H9 (cell line): ENCODE measurements at regions not wholly inside any gene's neighbourhood (a gene's known extent, or its start where the extent isn't known, plus 50 kb on each side); places are given as distances from the start of the nearest gene placed in this dataset.

ENCODE experiments used
- DNase-seq: peaks from one replicate; pipeline ENCODE4 v3.0.0-alpha.2; 2017
- H2AFZ ChIP-seq: one replicate; pipeline ENCODE4 v1.6.1; 2013; ENCODE audit warnings: mild to moderate bottlenecking, low read length, control low read depth, moderate library complexity
- H2AK5ac ChIP-seq: 2 replicates; pipeline ENCODE4 v1.6.1; 2013; ENCODE audit warnings: low read length, control low read depth, mixed read lengths; ENCODE audit not compliant: insufficient read length
- H2BK120ac ChIP-seq: one replicate; pipeline ENCODE4 v1.6.1; 2013; ENCODE audit warnings: low read depth, mild to moderate bottlenecking, low read length, control low read depth, inconsistent platforms; ENCODE audit not compliant: poor library complexity, severe bottlenecking
- H2BK12ac ChIP-seq: 2 replicates; pipeline ENCODE4 v1.6.1; 2013; ENCODE audit warnings: low read length, control low read depth, mixed read lengths, low read depth; ENCODE audit not compliant: insufficient read length
- H2BK15ac ChIP-seq: 2 replicates; pipeline ENCODE4 v1.6.1; 2013; ENCODE audit warnings: low read depth, low read length, control low read depth
- H2BK20ac ChIP-seq: one replicate; pipeline ENCODE4 v1.6.1; 2013; ENCODE audit warnings: low read depth, mild to moderate bottlenecking, low read length, control low read depth, inconsistent platforms; ENCODE audit not compliant: poor library complexity, severe bottlenecking
- H2BK5ac ChIP-seq: 2 replicates; pipeline ENCODE4 v1.6.1; 2013; ENCODE audit warnings: low read length, control low read depth, mixed read lengths; ENCODE audit not compliant: insufficient read length
- H3K14ac ChIP-seq: 2 replicates; pipeline ENCODE4 v1.6.1; 2013; ENCODE audit warnings: low read length, control low read depth; ENCODE audit not compliant: insufficient read depth
- H3K18ac ChIP-seq: 2 replicates; pipeline ENCODE4 v1.6.1; 2013; ENCODE audit warnings: low read depth, mild to moderate bottlenecking, mixed read lengths, low read length, control low read depth; ENCODE audit not compliant: insufficient read length
- H3K23ac ChIP-seq: 2 replicates; pipeline ENCODE4 v1.6.1; 2013; ENCODE audit warnings: low read length, control low read depth, mixed read lengths, low read depth; ENCODE audit not compliant: insufficient read length
- H3K23me2 ChIP-seq: 2 replicates; pipeline ENCODE4 v1.6.1; 2013; ENCODE audit warnings: low read depth, mild to moderate bottlenecking, mixed read lengths, low read length, control low read depth; ENCODE audit not compliant: insufficient read length, poor library complexity, severe bottlenecking
- H3K27ac ChIP-seq: 2 replicates; pipeline ENCODE4 v1.5.1; 2013; ENCODE audit warnings: low read length, control low read depth, mixed read lengths, low read depth; ENCODE audit not compliant: insufficient read length
- H3K27me3 ChIP-seq: 2 replicates; pipeline ENCODE4 v1.6.1; 2013; ENCODE audit warnings: low read length, control low read depth, inconsistent platforms; ENCODE audit not compliant: insufficient read depth
- H3K4ac ChIP-seq: 2 replicates; pipeline ENCODE4 v1.6.1; 2013; ENCODE audit warnings: low read depth, mild to moderate bottlenecking, control low read depth, inconsistent platforms, low read length, moderate library complexity
- H3K4me1 ChIP-seq: 2 replicates; pipeline ENCODE4 v1.6.1; 2013; ENCODE audit warnings: low read length, control low read depth, inconsistent platforms; ENCODE audit not compliant: insufficient read depth
- H3K4me2 ChIP-seq: 2 replicates; pipeline ENCODE4 v1.6.1; 2013; ENCODE audit warnings: low read length, control low read depth, mixed read lengths; ENCODE audit not compliant: insufficient read length, insufficient read depth
- H3K56ac ChIP-seq: 2 replicates; pipeline ENCODE4 v1.6.1; 2013; ENCODE audit warnings: low read depth, mild to moderate bottlenecking, mixed read lengths, low read length, control low read depth; ENCODE audit not compliant: insufficient read length
- H3K79me1 ChIP-seq: 2 replicates; pipeline ENCODE4 v1.6.1; 2013; ENCODE audit warnings: low read depth, mild to moderate bottlenecking, moderate library complexity, low read length, control low read depth, inconsistent platforms; ENCODE audit not compliant: insufficient read depth, poor library complexity, severe bottlenecking
- H3K79me2 ChIP-seq: 2 replicates; pipeline ENCODE4 v1.6.1; 2013; ENCODE audit warnings: low read length, control low read depth, inconsistent platforms; ENCODE audit not compliant: insufficient read depth
- H3K9ac ChIP-seq: 2 replicates; pipeline ENCODE4 v1.6.1; 2013; ENCODE audit warnings: low read length, control low read depth, mixed read lengths; ENCODE audit not compliant: insufficient read length; ENCODE audit errors: extremely low read depth
- H3K9me3 ChIP-seq: one replicate; pipeline ENCODE4 v1.6.1; 2013; ENCODE audit warnings: low read depth, low read length, inconsistent platforms; ENCODE audit not compliant: control insufficient read depth
- H3T11ph ChIP-seq: one replicate; pipeline ENCODE4 v1.6.1; 2013; ENCODE audit warnings: mild to moderate bottlenecking, low read length, control low read depth, inconsistent platforms
- H4K20me1 ChIP-seq: one replicate; pipeline ENCODE4 v1.6.1; 2013; ENCODE audit not compliant: control insufficient read depth, insufficient read length, insufficient read depth
- H4K5ac ChIP-seq: 2 replicates; pipeline ENCODE4 v1.6.1; 2013; ENCODE audit warnings: low read depth, mild to moderate bottlenecking, mixed read lengths, low read length, control low read depth; ENCODE audit not compliant: insufficient read length
- H4K8ac ChIP-seq: replicated peaks from 2 replicates; pipeline ENCODE4 v1.6.1; 2013; ENCODE audit warnings: low read length, control low read depth, mixed read lengths, low read depth; ENCODE audit not compliant: insufficient read length
- H4K91ac ChIP-seq: 2 replicates; pipeline ENCODE4 v1.6.1; 2013; ENCODE audit warnings: low read depth, mild to moderate bottlenecking, moderate library complexity, mixed read lengths, low read length, control low read depth; ENCODE audit not compliant: insufficient read length
- H3K27ac Mint-ChIP-seq, 3 experiments: 2 replicates in 2 of 3; 3 replicates in 1 of 3; pipeline ENCODE4 v1.8.0; 2020 to 2021; ENCODE audit warnings: mixed read lengths in 3 of 3, mild to moderate bottlenecking in 1 of 3, moderate library complexity in 1 of 3
- H3K27me3 Mint-ChIP-seq: 2 replicates; pipeline ENCODE4 v1.8.0; 2021; ENCODE audit warnings: low read depth, mild to moderate bottlenecking, moderate library complexity, mixed read lengths
- H3K36me3 Mint-ChIP-seq, 3 experiments: 2 replicates in 2 of 3; 3 replicates in 1 of 3; pipeline ENCODE4 v1.8.0; 2020 to 2021; ENCODE audit warnings: low read depth in 3 of 3, mixed read lengths in 3 of 3; ENCODE audit not compliant: insufficient read depth in 1 of 3
- H3K4me1 Mint-ChIP-seq, 2 experiments: 2 replicates each; pipeline ENCODE4 v1.8.0; 2020; ENCODE audit warnings: mixed read lengths in 2 of 2
- H3K4me3 Mint-ChIP-seq, 2 experiments: 2 replicates in 1 of 2; 3 replicates in 1 of 2; pipeline ENCODE4 v1.8.0; 2020 to 2021; ENCODE audit warnings: mild to moderate bottlenecking in 2 of 2, mixed read lengths in 2 of 2, moderate library complexity in 1 of 2
- H3K9me3 Mint-ChIP-seq, 2 experiments: 2 replicates in 1 of 2; 3 replicates in 1 of 2; pipeline ENCODE4 v1.8.0; 2020; ENCODE audit warnings: mild to moderate bottlenecking in 2 of 2, mixed read lengths in 2 of 2, moderate library complexity in 1 of 2
- CTCF ChIP-seq: fragments of 200-600 bp; sonication (generic); conservative IDR thresholded peaks from 3 replicates; pipeline ENCODE4 v1.8.0; 2021; ENCODE audit warnings: antibody characterized with exemption, mild to moderate bottlenecking
- WGBS: extraction: QIAGEN DNeasy Blood & Tissue Kit; methylation state at CpG from one replicate; pipeline ENCODE4 v1.1.7; 2013; ENCODE audit warnings: missing lambda C conversion rate, low lambda C conversion rate, mixed read lengths; ENCODE audit not compliant: insufficient read length; ENCODE audit errors: extremely low coverage; 5-methylcytosine and 5-hydroxymethylcytosine counted together

- Histone ChIP-seq H4K5ac (no peak overlapping the region), H3K14ac (no peak overlapping the region), H2BK120ac (no peak overlapping the region), H3K27ac (no peak overlapping the region), H2AK5ac (no peak overlapping the region), H3K9ac (no peak overlapping the region), H3K4me1 (no peaks in the 10 kb centered on the region), H2BK20ac (no peak overlapping the region), H3K4me2 (no peak overlapping the region), H2BK5ac (no peak overlapping the region), H3K27me3 (no peaks in the 10 kb centered on the region), H3K18ac (no peak overlapping the region), H2BK12ac (no peak overlapping the region), H3K9me3 (no peaks in the 10 kb centered on the region), H2BK15ac (no peak overlapping the region), H3K56ac (no peak overlapping the region), H3K23me2 (no peaks in the 10 kb centered on the region), H3K23ac (no peak overlapping the region), H4K8ac (no peak overlapping the region), H3T11ph (no peak overlapping the region), H2AFZ (no peak overlapping the region), H3K4ac (no peak overlapping the region), H3K79me2 (no peaks in the 10 kb centered on the region), H4K91ac (no peak overlapping the region), H4K20me1 (no peaks in the 10 kb centered on the region), H3K79me1 (no peaks in the 10 kb centered on the region)
- WGBS, result no CpG with 5 or more reads among the region's 8 CpGs
- H3K27ac Mint-ChIP-seq, result no peak overlapping the region
- TF ChIP-seq CTCF, result no peak
- H3K27me3 Mint-ChIP-seq, result no peaks in the 10 kb centered on the region
- no peak overlapping the region for H3K4me3 Mint-ChIP-seq
- H3K9me3 Mint-ChIP-seq, result peaks cover 9 to 11% of the 10 kb centered on the region in 2 experiments; a peak in 4 of 5 replicates
- no peaks in the 10 kb centered on the region for H3K4me1 Mint-ChIP-seq
- H3K36me3 Mint-ChIP-seq, result peaks cover 0 to 9% (median 3%) of the 10 kb centered on the region in 3 experiments; a peak in 4 of 7 replicates
- no peak for DNase-seq
Measured at GRCh38 chr10:18737841-18738240, 78.6 kb downstream of the ARL5B start.
